ENCODE measurements at regions not wholly inside any gene's neighbourhood (a gene's known extent, or its start where the extent isn't known, plus 50 kb on each side); places are given as distances from the start of the nearest gene placed in this dataset.

DNA sequence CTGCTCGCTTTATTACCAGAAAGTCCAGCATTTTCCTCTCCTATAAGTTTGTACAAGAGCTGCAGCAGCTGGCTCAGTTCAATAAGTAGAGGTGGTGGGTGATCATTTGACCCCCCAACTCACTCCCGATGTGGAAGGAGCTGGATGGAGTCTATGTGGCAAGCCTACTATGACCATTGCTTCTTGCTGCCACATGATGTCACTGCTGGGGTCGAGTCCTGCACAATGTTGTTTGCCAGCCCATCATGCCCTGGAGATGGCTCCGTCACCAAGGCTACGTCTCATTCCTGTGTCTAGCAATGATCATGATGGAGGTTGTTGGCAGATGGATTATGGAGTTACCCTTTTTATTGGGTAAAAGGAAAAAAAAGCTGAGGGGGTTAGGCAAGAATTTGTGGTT lies 266.3 kb downstream of the PSAT1 start:
- no peak for DNase-seq (ENCODE audit: low read depth)

DNA sequence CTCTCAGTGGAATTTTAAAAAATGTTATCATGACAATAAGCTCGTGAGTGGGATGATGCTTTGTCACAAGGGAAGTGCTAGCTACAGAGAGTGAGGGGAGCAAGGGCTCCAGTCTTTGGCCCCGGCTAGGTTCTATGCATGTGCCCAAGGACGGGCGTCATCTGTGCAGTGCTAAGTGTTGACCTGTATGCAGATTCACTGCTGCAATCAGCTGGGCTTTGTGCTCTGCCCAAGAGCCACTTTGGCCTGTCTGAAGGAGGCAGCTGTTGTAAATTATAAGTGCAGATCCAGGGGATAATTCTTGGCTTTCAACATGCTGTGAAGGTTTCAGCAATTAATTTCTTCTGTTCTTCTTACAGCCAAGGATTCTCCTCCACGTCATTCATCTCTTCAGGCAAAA lies 268.6 kb downstream of the PSAT1 start:
- DNase-seq (ENCODE audit: low read depth), result no peak

DNA sequence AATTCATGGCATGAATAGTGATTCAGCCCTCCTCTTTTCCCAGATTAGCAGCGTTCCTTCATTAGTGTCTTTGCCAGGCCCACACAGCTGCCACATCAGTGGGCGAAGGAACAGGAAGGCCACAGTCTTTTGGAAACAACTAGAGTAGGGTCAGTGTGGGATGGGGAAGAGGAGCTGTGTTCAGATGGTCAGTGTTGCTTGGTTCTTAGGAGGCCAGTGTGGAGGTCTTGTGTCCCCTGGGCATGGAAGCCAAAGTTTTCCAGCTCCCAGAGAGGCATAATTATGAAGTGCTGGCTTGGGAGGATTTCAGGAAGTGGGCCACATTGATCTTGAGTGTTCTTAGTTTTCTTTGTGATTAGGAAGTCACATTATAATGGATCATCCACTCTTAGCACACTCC lies 269.6 kb downstream of the PSAT1 start:
- no peak for DNase-seq (ENCODE audit: low read depth)

DNA sequence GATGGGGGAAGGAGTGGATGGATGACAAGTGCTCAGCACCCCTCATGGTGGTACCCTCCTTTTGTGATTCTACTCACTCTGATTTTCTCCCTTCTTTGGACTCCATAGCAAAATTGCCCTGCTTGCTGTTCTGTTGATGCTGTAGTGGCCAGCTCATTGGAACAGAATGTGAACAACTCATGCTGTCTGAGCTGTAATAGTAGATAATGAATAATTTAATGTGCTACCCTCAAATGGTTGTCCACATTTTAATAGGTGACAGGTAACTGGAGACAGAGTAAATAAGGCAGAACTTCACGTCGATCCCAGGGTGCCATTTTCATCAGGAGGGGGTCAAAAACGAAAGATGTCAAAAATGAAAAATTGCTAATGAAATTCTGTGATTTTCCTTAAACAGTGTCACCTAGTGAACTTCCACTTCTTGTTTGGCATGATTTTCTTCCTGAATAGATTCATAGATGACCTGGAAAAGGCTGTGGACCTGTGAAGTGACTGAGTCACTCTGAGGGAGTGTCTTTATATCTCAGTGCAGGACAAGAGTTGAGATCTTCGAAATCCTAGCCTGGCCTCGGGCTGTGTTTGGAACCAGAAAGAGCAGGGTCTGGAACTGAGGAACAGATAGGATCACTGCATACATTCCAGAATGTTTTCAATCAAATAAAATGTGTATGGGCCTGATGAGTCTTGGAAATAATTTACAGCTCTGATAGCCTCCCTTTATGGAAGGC lies 270.2 kb downstream of the PSAT1 start:
- peak; percentile 87 for DNase-seq (ENCODE audit: low read depth)

DNA sequence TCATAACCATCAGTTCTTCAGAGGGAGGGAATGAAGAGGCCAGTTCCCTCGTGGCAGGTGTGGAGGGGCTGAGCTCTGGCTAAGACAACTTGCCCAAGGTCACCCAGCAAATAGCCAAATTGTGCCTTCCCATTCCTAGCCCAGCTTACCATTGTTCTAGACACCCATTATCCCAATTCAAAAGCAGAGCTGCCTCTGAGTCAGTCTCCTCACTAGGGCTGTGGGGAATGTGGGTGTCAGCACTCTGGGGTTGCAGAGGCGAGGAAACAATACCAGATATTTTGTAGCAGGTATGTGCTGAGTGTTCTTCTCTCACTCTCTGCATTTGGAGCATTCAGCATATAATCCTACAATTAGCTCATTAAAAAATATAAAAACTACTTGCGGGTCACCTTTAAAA lies 270.8 kb downstream of the PSAT1 start:
- DNase-seq (ENCODE audit: low read depth), result peak; percentile 73

DNA sequence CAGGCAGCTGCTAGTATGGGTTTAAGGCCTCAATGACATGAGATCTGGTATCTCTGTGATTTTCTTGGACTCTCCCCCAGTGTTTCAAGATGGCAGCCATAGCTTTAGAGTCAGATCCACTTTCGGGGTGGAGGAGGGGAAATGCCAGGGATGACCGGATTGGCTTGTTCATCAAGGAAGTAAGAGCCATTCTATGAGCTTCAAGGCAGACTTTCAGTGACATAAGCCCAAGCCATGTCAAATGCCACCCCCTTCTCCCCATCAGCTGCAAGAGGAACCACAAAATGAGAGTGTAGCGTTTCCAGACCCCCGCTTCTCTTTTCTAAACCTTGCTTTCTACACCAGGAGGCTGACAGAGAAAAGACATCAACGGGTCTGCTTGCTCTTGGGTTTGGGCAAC lies 271.8 kb downstream of the PSAT1 start:
- no peak for DNase-seq (ENCODE audit: low read depth)

DNA sequence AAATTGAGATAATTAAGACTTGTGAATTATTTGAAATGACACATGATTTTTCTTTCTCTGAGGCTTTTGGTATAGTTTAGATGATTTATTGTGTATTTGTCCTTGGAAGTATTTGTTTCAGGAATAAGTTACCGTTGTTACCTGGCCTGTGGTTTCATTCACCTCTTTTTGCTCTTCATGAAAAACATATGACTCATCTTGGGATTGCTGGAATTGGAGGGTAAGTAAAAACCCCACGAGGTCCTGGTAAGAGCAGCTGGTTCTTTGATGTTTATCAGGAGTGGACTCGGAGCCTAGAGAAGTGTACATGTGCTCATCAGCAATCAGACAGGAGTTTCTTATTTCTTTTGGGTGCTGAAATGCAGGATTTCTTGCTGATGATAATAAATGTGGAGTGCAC lies 275.3 kb downstream of the PSAT1 start:
- DNase-seq (ENCODE audit: low read depth), result peak; percentile 70

DNA sequence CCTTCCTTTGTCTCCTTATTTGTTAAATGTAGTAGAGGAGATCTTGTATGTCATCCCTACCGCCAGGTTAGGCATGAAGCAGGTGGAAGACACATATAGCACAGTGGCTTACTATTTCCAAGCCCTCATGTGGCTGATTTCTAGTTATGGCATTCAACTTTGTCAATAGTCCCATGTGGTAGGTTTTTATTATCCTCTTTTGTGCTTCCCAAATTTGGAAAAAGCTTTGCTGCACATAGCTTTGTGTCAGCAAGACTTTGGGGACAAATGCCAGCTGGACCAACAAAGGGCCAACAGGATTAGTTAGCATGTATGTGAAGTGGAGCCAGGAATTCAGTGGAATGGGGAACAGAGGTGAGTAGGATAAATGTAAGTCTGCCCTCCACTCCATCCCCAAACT lies 276.3 kb downstream of the PSAT1 start:
- no peak for DNase-seq (ENCODE audit: low read depth)

DNA sequence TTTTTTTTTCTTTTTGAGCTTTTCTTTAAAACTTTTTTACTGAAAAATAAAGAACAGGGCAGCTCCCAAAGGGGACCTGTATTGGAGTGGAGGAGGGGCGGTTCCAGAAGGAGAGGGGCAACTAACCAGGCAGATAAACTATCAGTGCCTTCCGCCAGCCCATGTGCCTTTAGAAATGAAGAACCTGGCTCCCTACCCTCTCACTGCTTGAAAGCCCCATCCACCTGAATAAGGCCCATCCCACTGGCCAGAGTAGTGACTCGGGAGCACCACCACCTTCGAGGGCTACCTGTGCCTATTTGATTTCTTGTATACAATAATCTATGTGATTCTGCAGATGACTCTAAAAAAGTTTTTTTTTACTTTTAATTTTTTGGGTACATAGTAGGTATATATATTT lies 276.7 kb downstream of the PSAT1 start:
- no peak for DNase-seq (ENCODE audit: low read depth)

DNA sequence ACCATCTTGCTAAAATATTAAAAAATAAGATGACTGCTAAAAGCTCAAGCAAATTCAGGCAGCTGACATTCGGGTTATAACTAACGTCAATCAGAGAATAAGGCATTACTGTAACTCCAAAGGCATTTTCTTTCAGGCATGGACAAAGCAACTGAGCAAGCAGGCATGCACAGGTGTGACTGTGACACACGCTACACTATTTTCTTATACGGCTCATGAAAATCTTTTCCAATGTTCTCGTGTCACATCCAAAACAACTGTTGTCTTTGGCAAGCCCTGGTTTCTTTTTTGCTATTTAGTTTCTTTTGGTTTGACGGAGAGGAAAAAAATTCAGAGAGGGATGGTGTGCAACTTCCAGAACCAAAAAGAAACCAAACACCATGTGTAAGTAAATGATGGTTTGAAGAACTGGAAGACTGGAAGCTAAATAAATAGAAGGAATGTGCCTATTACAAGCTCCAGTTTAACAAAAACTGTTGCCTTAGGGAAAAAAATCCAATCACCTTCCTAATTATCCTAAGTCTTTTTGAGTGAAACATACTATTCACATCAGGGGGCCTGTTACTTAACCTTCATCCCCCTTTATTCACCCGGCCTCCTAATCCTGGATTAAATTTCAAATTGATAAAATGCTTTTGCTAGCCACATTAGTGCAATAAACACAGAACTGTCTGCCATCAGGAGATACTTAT lies 277.6 kb downstream of the PSAT1 start:
- peak; percentile 52 for DNase-seq (ENCODE audit: low read depth)

DNA sequence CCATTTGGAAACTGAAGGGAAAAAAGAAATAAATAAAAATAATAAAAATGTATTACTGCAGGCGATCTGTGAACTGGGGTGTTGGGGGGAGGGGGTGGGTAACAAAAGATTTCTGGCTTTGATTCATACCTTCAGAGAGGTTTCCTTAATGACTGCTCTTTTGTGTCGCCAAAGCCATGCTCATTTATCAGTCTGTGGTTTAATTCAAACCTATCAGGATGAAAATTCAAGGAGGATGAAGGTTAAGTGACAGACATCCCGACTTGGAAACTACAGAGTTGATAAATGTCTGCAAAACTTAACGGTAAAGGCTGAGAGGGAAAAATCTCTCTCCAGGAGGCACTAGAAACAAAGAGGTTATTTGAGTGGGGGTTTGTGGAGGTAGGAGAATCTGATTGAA lies 278.2 kb downstream of the PSAT1 start:
- peak; percentile 62 for DNase-seq (ENCODE audit: low read depth)

DNA sequence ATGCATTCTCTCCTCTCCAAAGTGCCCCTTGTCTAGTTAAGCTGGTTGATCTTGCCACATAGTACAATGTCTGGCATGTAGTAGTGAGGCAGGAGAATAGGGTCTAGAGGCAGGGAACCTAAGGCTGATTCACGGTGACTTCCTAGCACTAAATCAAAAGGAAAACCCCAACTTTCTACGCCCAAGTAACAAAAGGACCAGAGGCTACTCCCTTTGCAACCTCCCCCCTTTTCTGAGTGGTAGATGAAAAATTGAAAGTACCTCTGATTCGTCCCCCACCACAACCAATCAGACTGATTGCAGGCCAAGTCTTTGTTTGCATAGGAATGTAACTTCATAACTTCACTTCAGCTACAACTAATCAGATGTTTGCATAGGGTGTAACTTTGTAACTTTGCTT lies 278.8 kb downstream of the PSAT1 start:
- peak; percentile 81 for DNase-seq (ENCODE audit: low read depth)

DNA sequence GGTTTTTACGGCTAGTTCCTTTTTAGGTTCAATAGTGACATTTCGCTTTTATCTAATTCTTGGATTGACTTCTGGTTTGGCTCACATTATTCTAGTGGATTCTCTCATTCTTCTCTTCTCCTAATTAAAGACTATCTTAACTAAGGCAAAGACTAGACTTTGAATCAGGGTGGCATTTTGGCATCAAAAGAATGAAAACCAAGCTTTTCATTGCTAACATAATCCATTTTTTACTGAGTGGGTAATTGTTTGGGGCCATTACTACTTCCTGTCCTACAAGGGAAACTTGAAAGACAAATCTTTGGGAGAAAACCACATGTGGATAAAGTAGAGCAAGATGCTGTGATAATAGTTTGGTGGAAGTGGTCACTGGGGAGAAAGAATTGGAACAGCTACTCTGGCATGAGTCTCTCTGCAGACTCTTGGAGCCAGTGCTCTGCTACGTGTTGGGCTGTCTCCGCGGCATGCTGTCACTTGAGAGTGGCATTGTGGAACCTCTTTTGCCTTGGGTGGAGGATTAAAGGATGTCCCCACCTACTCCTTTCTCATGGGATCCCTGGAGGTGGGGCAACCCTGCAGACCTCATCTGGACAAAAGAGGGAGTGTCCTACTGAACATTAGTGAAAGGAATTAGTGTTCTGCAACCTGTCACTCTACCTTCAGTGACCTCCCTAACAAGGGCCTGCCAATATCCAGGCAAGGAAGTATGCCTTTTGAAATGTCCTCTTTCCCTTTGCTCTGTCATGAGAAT lies 280.4 kb downstream of the PSAT1 start:
- DNase-seq (ENCODE audit: low read depth), result no peak

DNA sequence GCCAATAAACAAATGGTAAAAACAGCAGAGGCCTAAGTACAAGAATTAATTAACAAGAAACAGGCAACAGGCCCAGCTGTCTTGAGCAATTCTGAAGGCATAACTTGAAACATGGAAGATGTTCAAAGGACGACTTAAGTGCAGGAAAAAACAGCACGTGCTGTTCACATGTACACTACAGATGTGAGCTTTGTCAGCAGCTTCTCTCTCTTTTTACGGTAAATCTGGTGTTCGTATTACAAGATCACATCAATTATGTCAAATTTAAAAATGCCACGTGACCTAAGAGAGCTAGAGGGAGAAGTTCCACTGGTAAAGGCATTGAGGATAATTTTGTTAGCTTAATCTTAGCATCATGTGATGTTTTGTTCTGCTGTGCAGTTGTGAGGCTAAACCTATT lies 281.1 kb downstream of the PSAT1 start:
- DNase-seq (ENCODE audit: low read depth), result no peak

DNA sequence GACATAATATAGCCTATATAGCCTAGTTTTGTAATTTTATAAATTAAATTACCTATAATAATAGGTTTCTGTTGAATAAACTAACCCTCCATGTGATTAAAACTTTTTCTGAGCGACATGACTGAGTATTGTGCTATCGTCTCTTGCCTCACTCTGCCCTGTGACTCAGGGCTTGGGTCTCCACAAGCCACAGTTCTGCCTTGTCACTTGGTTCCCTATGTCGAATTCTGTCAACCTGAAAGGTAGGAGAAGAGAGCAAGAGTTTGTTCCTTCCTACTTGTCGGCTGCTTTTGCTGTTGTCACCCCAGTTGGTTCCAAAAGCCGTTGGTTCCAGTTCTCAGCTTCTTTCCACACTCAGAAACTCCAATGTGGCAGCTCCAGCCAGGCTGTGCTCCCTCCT lies 285.9 kb downstream of the PSAT1 start:
- no peak for DNase-seq (ENCODE audit: low read depth)

DNA sequence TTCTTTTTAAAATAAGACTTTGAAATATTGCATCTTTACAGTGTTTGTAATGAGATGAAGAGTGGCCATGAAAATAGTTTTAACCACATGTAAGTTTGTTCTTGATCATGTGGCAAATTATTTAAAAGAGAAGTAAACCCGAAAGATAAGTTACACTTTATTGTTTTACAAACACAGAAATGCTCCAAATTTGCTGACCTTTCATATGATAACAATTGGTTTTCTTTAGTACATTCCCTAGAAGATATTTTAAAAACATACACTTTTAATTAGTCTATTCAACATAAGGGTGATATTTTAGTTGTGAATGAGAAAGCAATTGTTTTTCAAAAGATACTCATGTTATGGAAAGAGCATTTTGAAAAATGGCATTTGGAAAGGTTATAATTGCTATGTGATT lies 287.7 kb downstream of the PSAT1 start:
- no peak for DNase-seq (ENCODE audit: low read depth)

DNA sequence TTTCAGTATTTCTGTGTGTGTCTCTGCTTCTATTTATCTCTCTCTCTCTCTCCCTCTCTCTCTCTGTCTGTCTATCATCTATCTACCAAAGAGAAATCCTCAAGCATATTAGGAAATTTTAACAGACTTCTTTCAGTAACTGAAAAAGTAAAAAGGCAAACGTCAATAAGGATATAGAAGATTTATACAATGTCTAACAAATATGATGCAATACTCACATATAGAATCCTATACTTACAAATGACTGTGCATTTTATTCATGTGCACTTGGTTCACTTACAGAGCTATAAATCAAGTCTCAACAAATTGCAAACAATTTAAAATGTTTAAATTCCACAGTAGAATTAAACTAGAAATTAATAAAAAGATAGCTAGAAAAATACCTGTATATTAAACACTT lies 289.0 kb downstream of the PSAT1 start:
- no peak for DNase-seq (ENCODE audit: low read depth)

DNA sequence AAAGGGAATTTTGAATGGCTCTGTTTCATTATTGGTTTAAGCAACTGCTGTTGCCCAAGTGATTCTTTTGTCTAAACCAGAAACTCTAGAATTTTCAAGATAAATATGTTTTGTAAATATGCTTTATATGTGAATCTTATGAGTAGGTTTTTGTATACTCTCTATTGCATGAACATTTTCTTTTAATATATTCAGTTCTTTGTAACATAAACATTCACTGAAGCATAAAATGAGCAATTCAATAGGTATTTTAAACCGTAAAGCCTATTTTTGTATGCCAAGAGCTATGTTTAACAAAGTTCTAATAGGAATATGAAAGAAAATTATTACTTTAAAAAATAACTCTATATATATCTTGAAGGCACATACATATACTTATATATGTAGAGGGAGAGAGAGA lies 293.1 kb downstream of the PSAT1 start:
- DNase-seq (ENCODE audit: low read depth), result peak; percentile 48

DNA sequence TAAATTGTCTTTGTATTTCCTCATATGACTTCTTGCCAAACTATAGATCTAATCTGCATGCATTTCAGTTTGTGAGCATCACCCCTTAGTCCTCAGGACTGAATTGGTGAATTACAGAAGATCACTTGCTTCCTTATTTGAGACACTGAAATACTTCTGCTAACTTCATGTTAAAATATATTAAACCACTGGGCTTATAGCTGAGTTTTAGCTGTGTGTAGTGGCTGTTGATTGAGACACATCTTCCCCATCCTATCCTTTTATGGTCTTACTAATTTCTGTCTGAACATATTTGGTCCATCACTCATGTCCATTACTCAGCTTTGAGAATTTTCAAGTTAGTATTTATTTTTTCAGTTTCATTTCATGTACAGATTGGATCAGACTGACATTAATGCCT lies 295.9 kb downstream of the PSAT1 start:
- peak; percentile 89 for DNase-seq (ENCODE audit: low read depth)

DNA sequence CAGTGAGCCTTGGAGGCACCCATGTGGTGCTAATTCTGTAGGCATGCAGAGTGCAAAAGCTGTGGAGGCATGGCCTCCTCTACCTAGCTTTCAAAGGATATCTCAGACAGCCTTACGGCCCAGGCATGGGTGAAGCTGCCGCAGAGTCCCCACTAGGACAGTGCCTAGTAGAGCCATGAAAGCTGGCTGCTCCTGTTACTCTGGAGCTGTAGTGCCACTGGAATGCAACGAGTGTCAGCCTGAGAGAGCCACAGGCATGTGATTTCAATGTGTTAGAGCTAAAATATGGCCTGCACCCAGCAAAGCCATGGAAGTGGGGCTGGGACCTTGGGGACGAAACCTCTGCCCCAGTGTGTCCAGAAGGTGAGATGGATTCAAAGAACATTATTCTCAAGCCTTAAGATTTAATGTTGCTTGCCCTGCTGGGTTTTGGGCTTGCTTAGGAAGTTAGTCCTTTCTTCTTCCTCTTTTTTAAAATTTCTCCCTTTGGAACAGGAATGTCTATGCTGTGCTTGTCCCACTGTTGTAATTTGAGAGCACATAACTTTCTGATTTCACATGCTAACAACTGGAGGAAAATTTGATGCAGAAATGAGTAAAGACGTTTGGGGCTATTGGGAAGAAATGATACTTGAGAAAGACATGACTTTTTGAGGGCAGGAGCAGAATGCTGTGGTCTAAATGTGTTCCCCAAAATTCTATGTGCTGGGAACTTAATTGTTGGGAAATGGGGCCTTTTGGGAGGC lies 298.4 kb downstream of the PSAT1 start:
- DNase-seq (ENCODE audit: low read depth), result peak; percentile 76

DNA sequence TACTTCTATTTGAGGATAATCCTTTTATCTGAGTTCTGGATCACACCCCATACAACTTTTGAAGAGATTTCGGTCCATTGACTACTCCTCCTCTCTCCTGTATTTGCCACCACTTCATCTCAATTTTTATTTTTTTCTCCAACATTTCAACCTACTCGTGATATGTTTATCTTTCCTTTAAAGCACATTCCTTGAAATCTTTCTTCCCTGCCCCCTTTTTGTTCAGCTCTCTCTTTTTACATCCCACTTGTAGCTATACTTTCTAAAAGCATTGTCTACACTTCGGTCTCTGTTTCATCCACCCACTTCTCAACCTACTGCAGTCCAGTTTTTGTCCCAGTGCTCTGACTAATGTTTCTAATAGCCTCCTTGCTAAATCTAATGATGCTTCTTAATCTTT lies 299.4 kb downstream of the PSAT1 start:
- no peak for DNase-seq (ENCODE audit: low read depth)

DNA sequence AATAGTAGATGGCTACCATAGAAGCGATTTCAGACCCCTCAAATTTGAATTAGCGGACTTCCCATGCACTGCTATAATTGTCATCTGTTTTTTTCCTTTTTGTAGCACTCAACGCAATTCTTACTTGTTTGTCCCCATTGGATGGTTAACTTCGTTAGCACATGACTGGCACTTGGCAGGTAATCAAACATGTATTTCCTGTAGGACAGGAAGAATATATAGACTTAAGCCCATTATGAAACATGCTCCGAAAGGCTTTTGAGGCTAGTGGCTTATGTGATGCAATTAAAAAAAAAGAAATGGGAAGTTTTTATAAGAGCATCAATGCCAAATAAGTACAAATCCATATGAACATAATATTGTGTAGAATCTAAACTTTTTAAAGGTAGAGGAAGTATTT lies 301.2 kb downstream of the PSAT1 start:
- DNase-seq (ENCODE audit: low read depth), result no peak

Measured in M059J (cell line).